ENCODE measurements at regions not wholly inside any gene's neighbourhood (a gene's known extent, or its start where the extent isn't known, plus 50 kb on each side); places are given as distances from the start of the nearest gene placed in this dataset.

DNA sequence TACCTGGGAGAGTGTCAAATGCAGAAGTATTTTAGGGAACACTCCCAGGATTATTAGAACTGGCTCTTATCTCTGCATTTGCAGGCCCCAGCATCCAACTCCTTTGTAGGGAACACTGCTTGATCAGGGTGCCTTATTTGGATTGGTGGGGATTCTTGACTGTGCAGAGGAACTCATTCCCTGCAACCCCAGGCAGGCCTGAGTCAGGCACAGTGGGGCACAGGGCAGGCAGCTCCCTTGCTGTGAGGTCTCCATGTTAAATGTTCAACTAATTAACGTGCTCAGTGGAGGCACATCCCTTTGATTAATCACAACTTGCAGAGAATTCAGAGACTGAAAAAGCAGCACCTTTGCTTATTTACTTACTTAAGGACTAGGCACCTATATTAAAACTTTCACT is 102.3 kb upstream of the TENM4 start:
- no peak overlapping the region for H2BK12ac ChIP-seq (ENCODE audit: insufficient read length, low read depth, low read length)
- no peaks in the 10 kb centered on the region for H3K23me2 ChIP-seq (ENCODE audit: insufficient read length, low read depth, low read length, poor library complexity, severe bottlenecking)
- H3K9me3 ChIP-seq (ENCODE audit: control insufficient read depth, low read depth, low read length): no peaks in the 10 kb centered on the region
- H4K91ac ChIP-seq (ENCODE audit: insufficient read length, low read depth, low read length): no peak overlapping the region
- H2BK5ac ChIP-seq (ENCODE audit: insufficient read length, low read length): no peak overlapping the region
- no peaks in the 10 kb centered on the region for H3K27me3 ChIP-seq (ENCODE audit: insufficient read depth, low read length)
- no peak overlapping the region for H3K18ac ChIP-seq (ENCODE audit: insufficient read length, low read depth, low read length)
- no peak overlapping the region for H3K27ac ChIP-seq (ENCODE audit: insufficient read length, low read depth, low read length)
- no peaks in the 10 kb centered on the region for H3K27me3 Mint-ChIP-seq (ENCODE audit: low read depth)
- no peak overlapping the region for H3K4ac ChIP-seq (ENCODE audit: low read depth, low read length)
- H4K20me1 ChIP-seq (ENCODE audit: control insufficient read depth, insufficient read depth, insufficient read length): no peaks in the 10 kb centered on the region
- no peaks in the 10 kb centered on the region for H3K79me1 ChIP-seq (ENCODE audit: insufficient read depth, low read depth, low read length, poor library complexity, severe bottlenecking)
- H2BK20ac ChIP-seq (ENCODE audit: low read depth, low read length, poor library complexity, severe bottlenecking): no peak overlapping the region
- H3K14ac ChIP-seq (ENCODE audit: insufficient read depth, low read length): no peak overlapping the region
- no peak overlapping the region for H3K27ac Mint-ChIP-seq
- no peak overlapping the region for H3K4me3 Mint-ChIP-seq
- no peak for DNase-seq
- H3K79me2 ChIP-seq (ENCODE audit: insufficient read depth, low read length): no peaks in the 10 kb centered on the region
- no peak overlapping the region for H4K5ac ChIP-seq (ENCODE audit: insufficient read length, low read depth, low read length)
- H3K9me3 Mint-ChIP-seq: no peaks in the 10 kb centered on the region
- H3K23ac ChIP-seq (ENCODE audit: insufficient read length, low read depth, low read length): no peak overlapping the region
- no peak overlapping the region for H3T11ph ChIP-seq (ENCODE audit: low read length)
- H3K36me3 Mint-ChIP-seq (ENCODE audit: insufficient read depth in 1 of 3, low read depth in 3 of 3): no peaks in the 10 kb centered on the region
- H3K56ac ChIP-seq (ENCODE audit: insufficient read length, low read depth, low read length): no peak overlapping the region
- WGBS (ENCODE audit: extremely low coverage, insufficient read length, low lambda C conversion rate): no CpG with 5 or more reads among the region's 1 CpG
- H2BK120ac ChIP-seq (ENCODE audit: low read depth, low read length, poor library complexity, severe bottlenecking): no peak overlapping the region
- H3K4me1 ChIP-seq (ENCODE audit: insufficient read depth, low read length): peaks cover 2% of the 10 kb centered on the region; the same call in 1 of the 2 replicates
- peaks cover 14 to 23% of the 10 kb centered on the region in 2 experiments for H3K4me1 Mint-ChIP-seq
- no peak overlapping the region for H2AK5ac ChIP-seq (ENCODE audit: insufficient read length, low read length)
- H2BK15ac ChIP-seq (ENCODE audit: low read depth, low read length): no peak overlapping the region
- no peak overlapping the region for H3K9ac ChIP-seq (ENCODE audit: extremely low read depth, insufficient read length, low read length)
- H4K8ac ChIP-seq (replicated peaks; ENCODE audit: insufficient read length, low read depth, low read length): no peak overlapping the region
- no peak overlapping the region for H2AFZ ChIP-seq (ENCODE audit: low read length)
- no peak for TF ChIP-seq CTCF (conservative IDR thresholded peaks at IDR 0.05)
- H3K4me2 ChIP-seq (ENCODE audit: insufficient read depth, insufficient read length, low read length): no peak overlapping the region

All from H9 (cell line).